ENCODE measurements at regions not wholly inside any gene's neighbourhood (a gene's known extent, or its start where the extent isn't known, plus 50 kb on each side); places are given as distances from the start of the nearest gene placed in this dataset.

- TF ChIP-seq MIER1 (IDR thresholded peaks at IDR 0.05; ENCODE audit: low read depth) = no peak
- TF ChIP-seq SMARCB1 (IDR thresholded peaks at IDR 0.05; ENCODE audit: insufficient read length, low read depth) = no peak
- TF ChIP-seq CTCF (IDR thresholded peaks at IDR 0.05 in 2 of 3, conservative IDR thresholded peaks at IDR 0.05 in 1 of 3; ENCODE audit: insufficient read depth in 2 of 3, low read depth in 1 of 3, low read length in 3 of 3) = no peak
- TF ChIP-seq ZNF561 (CRISPR knock-in tag; conservative IDR thresholded peaks at IDR 0.05) = no peak
- no peak for TF ChIP-seq POLR2A (conservative IDR thresholded peaks at IDR 0.05)
- no peak for TF ChIP-seq EP300 (IDR thresholded peaks at IDR 0.05; ENCODE audit: low read length)
- TF ChIP-seq PRPF4 (IDR thresholded peaks at IDR 0.05; ENCODE audit: insufficient read depth, low read depth, low read length, poor library complexity, severe bottlenecking) = no peak
- no peak for TF ChIP-seq CBFB (CRISPR knock-in tag; IDR thresholded peaks at IDR 0.05)
- no peak for TF ChIP-seq ZNF184 (CRISPR knock-in tag; IDR thresholded peaks at IDR 0.05)
- no peak for TF ChIP-seq CTBP1 (IDR thresholded peaks at IDR 0.05; ENCODE audit: borderline replicate concordance)
- TF ChIP-seq TRIM25 (IDR thresholded peaks at IDR 0.05; ENCODE audit: borderline replicate concordance) = no peak
- no peak for TF ChIP-seq UBTF (IDR thresholded peaks at IDR 0.05; ENCODE audit: borderline replicate concordance in 1 of 2, low read depth in 2 of 2, low read length in 2 of 2)
- TF ChIP-seq ZNF12 (CRISPR knock-in tag; IDR thresholded peaks at IDR 0.05) = no peak
- no peak for TF ChIP-seq TOE1 (IDR thresholded peaks at IDR 0.05; ENCODE audit: borderline replicate concordance)
- TF ChIP-seq TOE1 (CRISPR knock-in tag; IDR thresholded peaks at IDR 0.05; ENCODE audit: borderline replicate concordance, low read depth) = no peak
Observed at GRCh38 chr1:242836423-242836822, 311.9 kb upstream of the PLD5 start.

All from K562 (cell line).